SK-N-SH treated with all-trans-retinoic acid at 6 μM for 48 hours (cell line): ENCODE measurements at regions not wholly inside any gene's neighbourhood (a gene's known extent, or its start where the extent isn't known, plus 50 kb on each side); places are given as distances from the start of the nearest gene placed in this dataset.

Experiments used
- ATAC-seq: fragments of 200-7000 bp; cut with Tn5 transposase; 3 replicates; pipeline ENCODE4 v1.9.1; 2020; ENCODE audit warnings: mild to moderate bottlenecking, moderate library complexity
- ARNTL ChIP-seq: fragments of 450-650 bp; formaldehyde crosslinking; IDR thresholded peaks from 2 replicates; pipeline ENCODE4 v1.5.0; 2020; ENCODE audit warnings: low read depth, mild to moderate bottlenecking, moderate library complexity, borderline replicate concordance
- BACH2 ChIP-seq: fragments of 250-450 bp; sonication (Bioruptor Pico); IDR thresholded peaks from 2 replicates; pipeline ENCODE4 v1.9.0; 2021; ENCODE audit warnings: mild to moderate bottlenecking, borderline replicate concordance
- CREB5 ChIP-seq: fragments of 250-450 bp; sonication (Bioruptor Pico); IDR thresholded peaks from 2 replicates; pipeline ENCODE4 v1.5.1; 2020; ENCODE audit warnings: low read depth, mild to moderate bottlenecking, moderate library complexity
- CSDC2 ChIP-seq: fragments of 250-450 bp; sonication (Bioruptor Pico); IDR thresholded peaks from 2 replicates; pipeline ENCODE4 v1.5.0; 2020; ENCODE audit warnings: mild to moderate bottlenecking, moderate library complexity
- CSRNP3 ChIP-seq: fragments of 250-450 bp; sonication (Bioruptor Pico); IDR thresholded peaks from 2 replicates; pipeline ENCODE4 v1.5.1; 2021; ENCODE audit warnings: mild to moderate bottlenecking, moderate library complexity
- ESRRG ChIP-seq: fragments of 250-450 bp; sonication (Bioruptor Pico); IDR thresholded peaks from 2 replicates; pipeline ENCODE4 v1.6.1; 2021; ENCODE audit warnings: mild to moderate bottlenecking
- GLIS3 ChIP-seq: fragments of 250-450 bp; sonication (Bioruptor Pico); IDR thresholded peaks from 2 replicates; pipeline ENCODE4 v1.5.0; 2020; ENCODE audit warnings: mild to moderate bottlenecking, moderate library complexity
- ISL1 ChIP-seq: fragments of 250-450 bp; sonication (Bioruptor Pico); IDR thresholded peaks from 2 replicates; pipeline ENCODE4 v2.1.2; 2022; ENCODE audit warnings: mild to moderate bottlenecking, moderate library complexity
- PPARA ChIP-seq: fragments of 250-450 bp; sonication (Bioruptor Pico); IDR thresholded peaks from 2 replicates; pipeline ENCODE4 v1.5.0; 2020; ENCODE audit warnings: mild to moderate bottlenecking, borderline replicate concordance
- RARB ChIP-seq: fragments of 250-450 bp; sonication (Bioruptor Pico); IDR thresholded peaks from 2 replicates; pipeline ENCODE4 v1.8.0; 2021; ENCODE audit warnings: mild to moderate bottlenecking, moderate library complexity
- SNAI2 ChIP-seq: fragments of 250-450 bp; sonication (Bioruptor Pico); IDR thresholded peaks from 2 replicates; pipeline ENCODE4 v1.5.0; 2020; ENCODE audit warnings: mild to moderate bottlenecking, moderate library complexity
- TCF4 ChIP-seq: fragments of 250-450 bp; sonication (Bioruptor Pico); IDR thresholded peaks from 2 replicates; pipeline ENCODE4 v1.8.0; 2021; ENCODE audit warnings: mild to moderate bottlenecking, moderate library complexity, borderline replicate concordance
- TOX ChIP-seq: fragments of 250-450 bp; sonication (Bioruptor Pico); IDR thresholded peaks from 2 replicates; pipeline ENCODE4 v1.8.0; 2021; ENCODE audit warnings: mild to moderate bottlenecking, moderate library complexity, borderline replicate concordance
- TSHZ2 ChIP-seq: fragments of 250-450 bp; sonication (Bioruptor Pico); IDR thresholded peaks from 2 replicates; pipeline ENCODE4 v1.5.0; 2020; ENCODE audit warnings: mild to moderate bottlenecking, moderate library complexity
- ZFP3 ChIP-seq: fragments of 250-450 bp; sonication (Bioruptor Pico); IDR thresholded peaks from 2 replicates; pipeline ENCODE4 v1.5.0; 2020; ENCODE audit warnings: mild to moderate bottlenecking, moderate library complexity
- ZNF565 ChIP-seq: fragments of 450-650 bp; formaldehyde crosslinking; conservative IDR thresholded peaks from 2 replicates; pipeline ENCODE4 v1.5.0; 2020; ENCODE audit warnings: low read depth, mild to moderate bottlenecking, moderate library complexity
- ZNF70 ChIP-seq: fragments of 450-650 bp; formaldehyde crosslinking; IDR thresholded peaks from 2 replicates; pipeline ENCODE4 v1.5.0; 2020; ENCODE audit warnings: mild to moderate bottlenecking, moderate library complexity
- ZNF8 ChIP-seq: fragments of 450-650 bp; formaldehyde crosslinking; IDR thresholded peaks from 2 replicates; pipeline ENCODE4 v1.5.0; 2020; ENCODE audit warnings: mild to moderate bottlenecking, moderate library complexity
- TF ChIP-seq, protein P1 (sequence below): fragments of 250-450 bp; sonication (Bioruptor Pico); IDR thresholded peaks from 2 replicates; pipeline ENCODE4 v1.8.0; 2020; ENCODE audit warnings: mild to moderate bottlenecking, moderate library complexity, borderline replicate concordance
- TF ChIP-seq, protein P2 (sequence below): fragments of 250-450 bp; sonication (Bioruptor Pico); IDR thresholded peaks from 2 replicates; pipeline ENCODE4 v1.8.0; 2021; ENCODE audit warnings: low read depth, mild to moderate bottlenecking, moderate library complexity, borderline replicate concordance

GRCh38 chr9:14978022-14979000 lies 68.1 kb upstream of the FREM1 start:
- ATAC-seq = no peak
- TF ChIP-seq ZNF565 (CRISPR knock-in tag) (no peak), ISL1 (CRISPR knock-in tag) (no peak), CSDC2 (CRISPR knock-in tag) (no peak), RARB (no peak)

DNA sequence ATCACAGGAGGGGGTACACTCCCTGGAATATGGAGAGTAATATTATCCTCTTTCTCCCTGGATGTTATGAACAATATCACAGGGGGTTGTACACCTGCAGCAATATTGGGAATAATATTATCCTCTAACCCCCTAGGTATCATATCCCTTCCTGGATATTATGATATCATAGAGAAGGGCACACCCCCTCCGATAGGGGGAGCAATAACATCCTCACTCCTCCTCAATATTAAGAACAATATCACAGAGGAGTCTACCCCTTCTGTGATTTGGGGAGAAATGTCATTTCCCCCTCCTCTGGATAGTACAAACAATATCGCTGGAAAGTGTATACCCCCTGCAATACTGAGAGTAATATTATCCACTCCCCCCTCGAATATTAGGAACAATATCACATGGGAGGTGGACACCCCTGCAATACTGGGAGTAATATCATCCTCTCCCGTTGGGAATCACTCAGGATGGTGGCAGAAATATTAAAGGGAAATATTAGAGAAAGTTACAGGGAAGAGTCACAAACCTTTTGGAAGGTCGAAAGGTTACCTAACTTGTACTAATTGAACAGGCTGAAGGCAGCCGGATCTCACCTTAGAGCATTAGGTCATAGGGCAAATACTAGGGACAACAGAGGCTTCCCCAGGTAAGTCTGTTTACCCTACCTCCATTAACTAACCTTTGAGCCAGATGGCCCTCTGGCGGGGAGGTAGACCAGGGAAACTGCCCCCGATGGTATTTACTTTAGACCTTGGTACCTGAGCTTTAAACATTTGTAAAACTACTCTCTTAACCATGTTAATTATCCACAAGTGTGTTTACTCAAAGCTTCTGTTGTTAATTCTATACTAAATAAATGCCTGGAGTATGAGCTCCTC lies 57.5 kb upstream of the FREM1 start:
- ATAC-seq = no peak
- TF ChIP-seq CREB5 (CRISPR knock-in tag) = no peak
- TF ChIP-seq, protein P1, sequence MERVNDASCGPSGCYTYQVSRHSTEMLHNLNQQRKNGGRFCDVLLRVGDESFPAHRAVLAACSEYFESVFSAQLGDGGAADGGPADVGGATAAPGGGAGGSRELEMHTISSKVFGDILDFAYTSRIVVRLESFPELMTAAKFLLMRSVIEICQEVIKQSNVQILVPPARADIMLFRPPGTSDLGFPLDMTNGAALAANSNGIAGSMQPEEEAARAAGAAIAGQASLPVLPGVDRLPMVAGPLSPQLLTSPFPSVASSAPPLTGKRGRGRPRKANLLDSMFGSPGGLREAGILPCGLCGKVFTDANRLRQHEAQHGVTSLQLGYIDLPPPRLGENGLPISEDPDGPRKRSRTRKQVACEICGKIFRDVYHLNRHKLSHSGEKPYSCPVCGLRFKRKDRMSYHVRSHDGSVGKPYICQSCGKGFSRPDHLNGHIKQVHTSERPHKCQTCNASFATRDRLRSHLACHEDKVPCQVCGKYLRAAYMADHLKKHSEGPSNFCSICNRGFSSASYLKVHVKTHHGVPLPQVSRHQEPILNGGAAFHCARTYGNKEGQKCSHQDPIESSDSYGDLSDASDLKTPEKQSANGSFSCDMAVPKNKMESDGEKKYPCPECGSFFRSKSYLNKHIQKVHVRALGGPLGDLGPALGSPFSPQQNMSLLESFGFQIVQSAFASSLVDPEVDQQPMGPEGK = no peak
- no peak for TF ChIP-seq BACH2 (CRISPR knock-in tag)
- no peak for TF ChIP-seq ZNF70 (CRISPR knock-in tag)
- TF ChIP-seq CSDC2 (CRISPR knock-in tag) = no peak
- TF ChIP-seq TCF4 (CRISPR knock-in tag) = no peak

GRCh38 chr9:14962193-14962882 lies 52.1 kb upstream of the FREM1 start:
- no peak for ATAC-seq
- TF ChIP-seq CSRNP3 (CRISPR knock-in tag) (no peak), SNAI2 (CRISPR knock-in tag) (no peak), ZNF70 (CRISPR knock-in tag) (no peak), TCF4 (CRISPR knock-in tag) (no peak), CSDC2 (CRISPR knock-in tag) (no peak), ARNTL (CRISPR knock-in tag) (no peak), ESRRG (CRISPR knock-in tag) (no peak), TSHZ2 (CRISPR knock-in tag) (no peak), ZNF8 (CRISPR knock-in tag) (no peak), BACH2 (CRISPR knock-in tag) (no peak), TOX (CRISPR knock-in tag) (no peak), ZFP3 (CRISPR knock-in tag) (no peak), ISL1 (CRISPR knock-in tag) (no peak), RARB (no peak), PPARA (no peak), GLIS3 (CRISPR knock-in tag) (no peak), CREB5 (CRISPR knock-in tag) (no peak)
- TF ChIP-seq, protein P2, sequence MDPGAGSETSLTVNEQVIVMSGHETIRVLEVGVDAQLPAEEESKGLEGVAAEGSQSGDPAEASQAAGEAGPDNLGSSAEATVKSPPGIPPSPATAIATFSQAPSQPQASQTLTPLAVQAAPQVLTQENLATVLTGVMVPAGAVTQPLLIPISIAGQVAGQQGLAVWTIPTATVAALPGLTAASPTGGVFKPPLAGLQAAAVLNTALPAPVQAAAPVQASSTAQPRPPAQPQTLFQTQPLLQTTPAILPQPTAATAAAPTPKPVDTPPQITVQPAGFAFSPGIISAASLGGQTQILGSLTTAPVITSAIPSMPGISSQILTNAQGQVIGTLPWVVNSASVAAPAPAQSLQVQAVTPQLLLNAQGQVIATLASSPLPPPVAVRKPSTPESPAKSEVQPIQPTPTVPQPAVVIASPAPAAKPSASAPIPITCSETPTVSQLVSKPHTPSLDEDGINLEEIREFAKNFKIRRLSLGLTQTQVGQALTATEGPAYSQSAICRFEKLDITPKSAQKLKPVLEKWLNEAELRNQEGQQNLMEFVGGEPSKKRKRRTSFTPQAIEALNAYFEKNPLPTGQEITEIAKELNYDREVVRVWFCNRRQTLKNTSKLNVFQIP (CRISPR knock-in tag) = no peak
- TF ChIP-seq, all 23 proteins: peak for 0
